K562 (cell line): ENCODE measurements at regions not wholly inside any gene's neighbourhood (a gene's known extent, or its start where the extent isn't known, plus 50 kb on each side); places are given as distances from the start of the nearest gene placed in this dataset.

Experiments
- ATAC-seq: fragments of 200-7000 bp; cut with Tn5 transposase; 3 replicates; pipeline ENCODE4 v1.9.1; 2020; ENCODE audit warnings: moderate library complexity
- BruUV-seq: library from RNA; stranded (reverse); fragments of 400-500 nt; replicated peaks from 2 replicates; lab custom pipeline; 2021; lab: Mats Ljungman, UMichigan
- CTCF ChIA-PET: fragments of 300-600 bp; formaldehyde crosslinking; extraction: SDS; loops from one replicate; lab custom pipeline; 2021; ENCODE audit warnings: low intra/inter-chr PET ratio; lab: Yijun Ruan, JAX
- POLR2A ChIA-PET: fragments of 300-600, 350-650 bp; sonication (Branson Sonifier 250); formaldehyde crosslinking; extraction: SDS; loops from one replicate; lab custom pipeline; 2021; ENCODE audit warnings: antibody characterized with exemption, inconsistent platforms; lab: Yijun Ruan, JAX
- DNase-seq, 4 experiments: peaks; one replicate each; pipeline versions ENCODE4 v3.0.0 to v3.0.0-alpha.2; 2011 to 2018; ENCODE audit warnings: low spot score in 3 of 4, mixed read lengths in 3 of 4; ENCODE audit errors: extremely low read depth in 1 of 4
- FAIRE-seq: peaks from 2 replicates; lab custom pipeline; 2011; peaks lifted over from hg19 to GRCh38; lab: Jason Lieb, UNC
- H2AFZ ChIP-seq: 2 replicates; pipeline ENCODE4 v1.6.0; 2011; ENCODE audit warnings: low read depth, low read length, control low read depth, inconsistent platforms
- H3K27ac ChIP-seq: fragments of 200-600 bp; 3 replicates; pipeline ENCODE4 v1.8.0; 2011; ENCODE audit warnings: low read depth, mild to moderate bottlenecking, control low read depth, inconsistent platforms, low read length, moderate library complexity, mixed read lengths; ENCODE audit errors: extremely low read depth
- H3K27me3 ChIP-seq, 2 experiments: fragments of 300-600 bp in 1 of 2; 2 replicates in 1 of 2; 3 replicates in 1 of 2; pipeline versions ENCODE4 v1.6.0 to v1.8.0; 2011; ENCODE audit warnings: inconsistent platforms in 2 of 2, low read length in 2 of 2, mild to moderate bottlenecking in 1 of 2, mixed read lengths in 1 of 2, moderate library complexity in 1 of 2; ENCODE audit not compliant: control insufficient read depth in 2 of 2, insufficient read depth in 2 of 2
- H3K36me3 ChIP-seq: fragments of 300-600 bp; 3 replicates; pipeline ENCODE4 v1.8.0; 2011; ENCODE audit warnings: mild to moderate bottlenecking, low read length, inconsistent platforms; ENCODE audit not compliant: control insufficient read depth, insufficient read depth
- H3K4me1 ChIP-seq, 2 experiments: fragments of 200-600 bp in 1 of 2; replicated peaks in 1 of 2; 2 replicates in 1 of 2; 3 replicates in 1 of 2; pipeline versions ENCODE4 v1.5.1 to v1.8.0; 2011; ENCODE audit warnings: inconsistent platforms in 2 of 2, low read length in 2 of 2, mild to moderate bottlenecking in 1 of 2, mixed read lengths in 1 of 2, moderate library complexity in 1 of 2; ENCODE audit not compliant: control insufficient read depth in 2 of 2, insufficient read depth in 2 of 2
- H3K4me2 ChIP-seq: 2 replicates; pipeline ENCODE4 v1.6.1; 2011; ENCODE audit warnings: low read length, control low read depth, inconsistent platforms, mixed read lengths; ENCODE audit not compliant: insufficient read depth
- H3K4me3 ChIP-seq: fragments of 200-600 bp; sonication (generic), shearing (Covaris generic); 2 replicates; pipeline ENCODE4 v1.5.1; 2016; ENCODE audit warnings: control low read depth, inconsistent platforms
- H3K79me2 ChIP-seq: fragments of 200-600 bp; 3 replicates; pipeline ENCODE4 v1.8.0; 2011; ENCODE audit warnings: low read length, inconsistent platforms; ENCODE audit not compliant: control insufficient read depth, insufficient read depth
- H3K9ac ChIP-seq, 2 experiments: 2 replicates each; pipeline versions ENCODE4 v1.6.0 to v1.6.1; 2011; ENCODE audit warnings: low read depth in 2 of 2, low read length in 2 of 2, control low read depth in 1 of 2, inconsistent platforms in 1 of 2, mild to moderate bottlenecking in 1 of 2, mixed read lengths in 1 of 2; ENCODE audit not compliant: insufficient read depth in 1 of 2
- H3K9me1 ChIP-seq: one replicate; pipeline ENCODE4 v1.6.0; 2011; ENCODE audit warnings: inconsistent platforms, mild to moderate bottlenecking, low read length, moderate library complexity; ENCODE audit not compliant: control insufficient read depth, insufficient read depth
- H3K9me3 ChIP-seq: replicated peaks from 2 replicates; pipeline ENCODE4 v1.5.1; 2011; ENCODE audit warnings: low read depth, low read length, inconsistent platforms; ENCODE audit not compliant: control insufficient read depth, insufficient read depth
- H4K20me1 ChIP-seq: replicated peaks from 2 replicates; pipeline ENCODE4 v1.6.1; 2011; ENCODE audit warnings: low read length, inconsistent platforms, mixed read lengths; ENCODE audit not compliant: control insufficient read depth, insufficient read depth
- BDP1 ChIP-seq: IDR thresholded peaks from 3 replicates; pipeline ENCODE4 v1.6.1; 2011; ENCODE audit not compliant: insufficient read length, insufficient read depth
- CBFA2T3 ChIP-seq: fragments of 450-650 bp; IDR thresholded peaks from 2 replicates; pipeline ENCODE4 v1.6.1; 2017
- ETV5 ChIP-seq: sonication (generic); formaldehyde crosslinking; IDR thresholded peaks from 2 replicates; pipeline ENCODE4 v1.4.0; 2020; ENCODE audit warnings: low read depth, mild to moderate bottlenecking, missing genetic modification reagents
- HDAC1 ChIP-seq, 2 experiments: fragments of 450-650 bp; IDR thresholded peaks; 2 replicates each; pipeline ENCODE4 v1.6.1; 2016 to 2017; ENCODE audit warnings: inconsistent platforms in 1 of 2, mild to moderate bottlenecking in 1 of 2, moderate library complexity in 1 of 2
- MXI1 ChIP-seq: IDR thresholded peaks from 2 replicates; pipeline ENCODE4 v1.6.1; 2011; ENCODE audit warnings: low read depth, mild to moderate bottlenecking, improper control_type of control experiment, low read length
- RBM14 ChIP-seq: fragments of 200-400 bp; formaldehyde crosslinking; IDR thresholded peaks from 2 replicates; pipeline ENCODE4 v1.6.1; 2018; ENCODE audit warnings: low read depth, mild to moderate bottlenecking, low read length, moderate library complexity, borderline replicate concordance; ENCODE audit not compliant: insufficient read depth
- SIN3A ChIP-seq, 2 experiments: fragments of 150-350 bp in 1 of 2; IDR thresholded peaks; 2 replicates each; pipeline ENCODE4 v1.6.1; 2011 to 2016; ENCODE audit warnings: borderline replicate concordance in 2 of 2, low read depth in 2 of 2, low read length in 2 of 2, mild to moderate bottlenecking in 2 of 2, moderate library complexity in 2 of 2; ENCODE audit not compliant: control insufficient read depth in 1 of 2
- SP2 ChIP-seq: IDR thresholded peaks from 2 replicates; pipeline ENCODE4 v1.6.1; 2011; ENCODE audit warnings: mild to moderate bottlenecking, low read depth, low read length, moderate library complexity; ENCODE audit not compliant: poor library complexity, severe bottlenecking; ENCODE audit errors: extremely low read depth
- SRSF7 ChIP-seq: fragments of 200-400 bp; formaldehyde crosslinking; optimal IDR thresholded peaks from 2 replicates; pipeline ENCODE3; 2017; ENCODE audit warnings: mild to moderate bottlenecking, low read depth, low read length
- ZNF41 ChIP-seq: fragments of 250-450 bp; sonication (Bioruptor Pico); conservative IDR thresholded peaks from 2 replicates; pipeline ENCODE4 v1.4.0; 2020; ENCODE audit warnings: mild to moderate bottlenecking
- WGBS: fragments of 100-300 bp; shearing (Covaris generic); methylation state at CpG from one replicate; pipeline ENCODE4 v1.1.6; 2016; ENCODE audit warnings: low coverage, mixed read lengths; ENCODE audit not compliant: insufficient coverage; ENCODE audit errors: missing lambda C conversion rate; 5-methylcytosine and 5-hydroxymethylcytosine counted together
- in situ Hi-C: fragments of 300-500 bp; cut with MboI; formaldehyde crosslinking; loops from 4 replicates; pipeline ENCODE4 v1.15.0; 2018; ENCODE audit warnings: inconsistent platforms, mixed read lengths
- intact Hi-C: fragments of 100-400 bp; cut with micrococcal nuclease; formaldehyde crosslinking; loops from 2 replicates; pipeline ENCODE4 v1.14.2; 2022
- TF ChIP-seq, protein P1 (sequence below): sonication (generic); formaldehyde crosslinking; IDR thresholded peaks from 2 replicates; pipeline ENCODE4 v1.8.0; 2022; ENCODE audit warnings: mild to moderate bottlenecking, missing genetic modification reagents, borderline replicate concordance
- TF ChIP-seq, protein P2 (sequence below): sonication (generic); formaldehyde crosslinking; IDR thresholded peaks from 2 replicates; pipeline ENCODE4 v1.8.1; 2022; ENCODE audit warnings: missing genetic modification reagents
- TF ChIP-seq, protein P3 (sequence below): fragments of 450-650 bp; formaldehyde crosslinking; IDR thresholded peaks from 2 replicates; pipeline ENCODE4 v1.4.0; 2020; ENCODE audit warnings: mild to moderate bottlenecking

DNA sequence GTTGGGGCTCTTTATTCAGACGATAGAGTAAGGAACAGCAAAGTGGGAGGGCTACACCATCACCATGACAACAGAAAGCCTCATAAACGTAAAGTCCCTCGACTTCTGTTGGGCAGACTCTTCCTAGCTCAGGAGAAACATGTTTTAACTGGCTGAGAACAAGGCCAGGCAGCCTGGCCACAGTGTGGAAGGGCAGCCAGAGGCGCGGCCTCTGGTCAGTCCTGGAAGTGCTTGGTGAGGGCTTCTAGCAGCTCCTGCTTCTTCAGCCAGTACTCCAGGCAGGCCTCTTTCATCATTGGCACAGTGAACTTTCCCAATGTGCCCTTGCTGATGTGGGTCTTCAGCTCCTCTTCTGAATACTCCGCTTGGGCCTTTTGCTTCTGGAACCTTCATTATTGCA, 690.9 kb downstream of the PCDH19 start:
- H4K20me1 ChIP-seq = no peaks in the 10 kb centered on the region
- POLR2A ChIA-PET = no interaction called here
- no peak overlapping the region for H3K4me3 ChIP-seq
- no peak overlapping the region for H3K27ac ChIP-seq
- no TSS peak for BruUV-seq
- CTCF ChIA-PET = no interaction called here
- no peak overlapping the region for H2AFZ ChIP-seq
- no peaks in the 10 kb centered on the region for H3K4me1 ChIP-seq
- no peaks in the 10 kb centered on the region for H3K9me1 ChIP-seq
- in situ Hi-C loops = no loop called here
- no peak for ATAC-seq
- H3K9me3 ChIP-seq = no peaks in the 10 kb centered on the region
- TF ChIP-seq ETV5 (no peak), SRSF7 (no peak), HDAC1 (IDR thresholded peaks at IDR 0.05) (no peak), RBM14 (no peak), ZNF41 (CRISPR knock-in tag) (no peak), BDP1 (no peak), SIN3A (IDR thresholded peaks at IDR 0.05; ENCODE audit: borderline replicate concordance in 2 of 2, control insufficient read depth in 1 of 2, low read depth in 2 of 2, low read length in 2 of 2) (no peak), MXI1 (no peak), SP2 (no peak), CBFA2T3 (no peak)
- TF ChIP-seq, protein P1, sequence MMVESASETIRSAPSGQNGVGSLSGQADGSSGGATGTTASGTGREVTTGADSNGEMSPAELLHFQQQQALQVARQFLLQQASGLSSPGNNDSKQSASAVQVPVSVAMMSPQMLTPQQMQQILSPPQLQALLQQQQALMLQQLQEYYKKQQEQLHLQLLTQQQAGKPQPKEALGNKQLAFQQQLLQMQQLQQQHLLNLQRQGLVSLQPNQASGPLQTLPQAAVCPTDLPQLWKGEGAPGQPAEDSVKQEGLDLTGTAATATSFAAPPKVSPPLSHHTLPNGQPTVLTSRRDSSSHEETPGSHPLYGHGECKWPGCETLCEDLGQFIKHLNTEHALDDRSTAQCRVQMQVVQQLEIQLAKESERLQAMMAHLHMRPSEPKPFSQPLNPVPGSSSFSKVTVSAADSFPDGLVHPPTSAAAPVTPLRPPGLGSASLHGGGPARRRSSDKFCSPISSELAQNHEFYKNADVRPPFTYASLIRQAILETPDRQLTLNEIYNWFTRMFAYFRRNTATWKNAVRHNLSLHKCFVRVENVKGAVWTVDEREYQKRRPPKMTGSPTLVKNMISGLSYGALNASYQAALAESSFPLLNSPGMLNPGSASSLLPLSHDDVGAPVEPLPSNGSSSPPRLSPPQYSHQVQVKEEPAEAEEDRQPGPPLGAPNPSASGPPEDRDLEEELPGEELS (CRISPR knock-in tag) = no peak
- TF ChIP-seq, protein P2, sequence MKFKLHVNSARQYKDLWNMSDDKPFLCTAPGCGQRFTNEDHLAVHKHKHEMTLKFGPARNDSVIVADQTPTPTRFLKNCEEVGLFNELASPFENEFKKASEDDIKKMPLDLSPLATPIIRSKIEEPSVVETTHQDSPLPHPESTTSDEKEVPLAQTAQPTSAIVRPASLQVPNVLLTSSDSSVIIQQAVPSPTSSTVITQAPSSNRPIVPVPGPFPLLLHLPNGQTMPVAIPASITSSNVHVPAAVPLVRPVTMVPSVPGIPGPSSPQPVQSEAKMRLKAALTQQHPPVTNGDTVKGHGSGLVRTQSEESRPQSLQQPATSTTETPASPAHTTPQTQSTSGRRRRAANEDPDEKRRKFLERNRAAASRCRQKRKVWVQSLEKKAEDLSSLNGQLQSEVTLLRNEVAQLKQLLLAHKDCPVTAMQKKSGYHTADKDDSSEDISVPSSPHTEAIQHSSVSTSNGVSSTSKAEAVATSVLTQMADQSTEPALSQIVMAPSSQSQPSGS (CRISPR knock-in tag) = no peak
- TF ChIP-seq, protein P3, sequence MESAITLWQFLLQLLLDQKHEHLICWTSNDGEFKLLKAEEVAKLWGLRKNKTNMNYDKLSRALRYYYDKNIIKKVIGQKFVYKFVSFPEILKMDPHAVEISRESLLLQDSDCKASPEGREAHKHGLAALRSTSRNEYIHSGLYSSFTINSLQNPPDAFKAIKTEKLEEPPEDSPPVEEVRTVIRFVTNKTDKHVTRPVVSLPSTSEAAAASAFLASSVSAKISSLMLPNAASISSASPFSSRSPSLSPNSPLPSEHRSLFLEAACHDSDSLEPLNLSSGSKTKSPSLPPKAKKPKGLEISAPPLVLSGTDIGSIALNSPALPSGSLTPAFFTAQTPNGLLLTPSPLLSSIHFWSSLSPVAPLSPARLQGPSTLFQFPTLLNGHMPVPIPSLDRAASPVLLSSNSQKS (CRISPR knock-in tag) = no peak
- TF ChIP-seq, all 486 proteins: peak for 0
- H3K4me2 ChIP-seq = no peak overlapping the region
- no peak for DNase-seq
- no peak overlapping the region for H3K9ac ChIP-seq
- FAIRE-seq = no peak
- WGBS = 0% methylated on average over 6 of the region's 6 CpGs
- H3K27me3 ChIP-seq = no peaks in the 10 kb centered on the region
- H3K79me2 ChIP-seq = no peaks in the 10 kb centered on the region
- no peaks in the 10 kb centered on the region for H3K36me3 ChIP-seq
- intact Hi-C loops = no loop called here
